ENCODE measurements at regions not wholly inside any gene's neighbourhood (a gene's known extent, or its start where the extent isn't known, plus 50 kb on each side); places are given as distances from the start of the nearest gene placed in this dataset.

- TF ChIP-seq CTCF (IDR thresholded peaks at IDR 0.05) (no peak), POLR2A (IDR thresholded peaks at IDR 0.05) (no peak), POLR2AphosphoS5 (IDR thresholded peaks at IDR 0.05) (no peak), EP300 (IDR thresholded peaks at IDR 0.05) (no peak)
Observed at GRCh38 chr5:143980506-143980905, 168.5 kb downstream of the HMHB1 start.

Data from suprapubic skin (tissue), 4 donors.